HEK293T (cell line): ENCODE measurements at regions not wholly inside any gene's neighbourhood (a gene's known extent, or its start where the extent isn't known, plus 50 kb on each side); places are given as distances from the start of the nearest gene placed in this dataset.

Experiments
- CTCF ChIA-PET: fragments of 350-600 bp; formaldehyde crosslinking; extraction: SDS; loops from one replicate; lab custom pipeline; 2021; ENCODE audit warnings: antibody characterized with exemption, inconsistent platforms; lab: Yijun Ruan, JAX
- POLR2A ChIA-PET: fragments of 350-600 bp; formaldehyde crosslinking; extraction: SDS; loops from one replicate; lab custom pipeline; 2020; ENCODE audit warnings: antibody characterized with exemption, inconsistent platforms; lab: Yijun Ruan, JAX
- DNase-seq: peaks from one replicate; pipeline ENCODE4 v3.0.0; 2012; ENCODE audit warnings: mixed read lengths; ENCODE audit errors: extremely low spot score
- ARNT ChIP-seq: fragments of 450-650 bp; IDR thresholded peaks from 2 replicates; pipeline ENCODE4 v1.6.1; 2017; ENCODE audit warnings: mild to moderate bottlenecking
- BHLHE40 ChIP-seq: fragments of 450-650 bp; IDR thresholded peaks from 2 replicates; pipeline ENCODE4 v1.6.1; 2016; ENCODE audit warnings: mild to moderate bottlenecking, moderate library complexity, borderline replicate concordance
- CTBP1 ChIP-seq: fragments of 450-650 bp; IDR thresholded peaks from 2 replicates; pipeline ENCODE4 v1.6.1; 2016; ENCODE audit warnings: borderline replicate concordance
- ELF4 ChIP-seq: fragments of 450-650 bp; IDR thresholded peaks from 2 replicates; pipeline ENCODE4 v1.6.1; 2017; ENCODE audit warnings: antibody characterized with exemption
- FOXA1 ChIP-seq: fragments of 450-650 bp; IDR thresholded peaks from 2 replicates; pipeline ENCODE4 v1.6.1; 2016; ENCODE audit warnings: mild to moderate bottlenecking
- FOXK2 ChIP-seq: fragments of 450-650 bp; IDR thresholded peaks from 2 replicates; pipeline ENCODE4 v1.6.1; 2016; ENCODE audit warnings: mild to moderate bottlenecking
- FOXM1 ChIP-seq: fragments of 450-650 bp; IDR thresholded peaks from 2 replicates; pipeline ENCODE4 v1.6.1; 2017; ENCODE audit warnings: mild to moderate bottlenecking, borderline replicate concordance
- HDGF ChIP-seq: fragments of 450-650 bp; IDR thresholded peaks from 2 replicates; pipeline ENCODE4 v1.6.1; 2017; ENCODE audit warnings: antibody characterized with exemption, borderline replicate concordance
- L3MBTL2 ChIP-seq: fragments of 450-650 bp; conservative IDR thresholded peaks from 2 replicates; pipeline ENCODE4 v1.6.1; 2016; ENCODE audit warnings: mild to moderate bottlenecking
- LEF1 ChIP-seq: fragments of 450-650 bp; IDR thresholded peaks from 2 replicates; pipeline ENCODE4 v1.6.1; 2017; ENCODE audit warnings: mild to moderate bottlenecking, borderline replicate concordance
- NFRKB ChIP-seq: fragments of 450-650 bp; IDR thresholded peaks from 2 replicates; pipeline ENCODE4 v1.6.1; 2016; ENCODE audit warnings: mild to moderate bottlenecking, moderate library complexity
- PKNOX1 ChIP-seq: fragments of 450-650 bp; IDR thresholded peaks from 2 replicates; pipeline ENCODE4 v1.6.1; 2016
- SP1 ChIP-seq: fragments of 450-650 bp; IDR thresholded peaks from 2 replicates; pipeline ENCODE4 v1.6.1; 2017
- SUZ12 ChIP-seq: fragments of 450-650 bp; IDR thresholded peaks from 2 replicates; pipeline ENCODE4 v1.6.1; 2016; ENCODE audit warnings: mild to moderate bottlenecking
- TARDBP ChIP-seq: fragments of 450-650 bp; IDR thresholded peaks from 2 replicates; pipeline ENCODE4 v1.6.1; 2016
- ZNF384 ChIP-seq: fragments of 450-650 bp; IDR thresholded peaks from 2 replicates; pipeline ENCODE4 v1.6.1; 2016

GRCh38 chrX:137352101-137352660 lies 213.7 kb upstream of the ZIC3 start:
- ChIA-PET POLR2A (no interaction called here), CTCF (interaction anchor here (0.5 kb wide), 1 partner anchor 163 kb away, joined by 3 read pairs; no protein-coding TSS in a partner anchor)
- TF ChIP-seq ARNT (no peak), HDGF (no peak), FOXM1 (no peak), CTBP1 (no peak), L3MBTL2 (no peak)
- DNase-seq, result peak; percentile 22

- CTCF ChIA-PET, result no interaction called here
- DNase-seq, result no peak
- POLR2A ChIA-PET, result no interaction called here
- TF ChIP-seq ELF4, result no peak
- no peak for TF ChIP-seq ARNT
- no peak for TF ChIP-seq BHLHE40
- TF ChIP-seq FOXA1, result no peak
- TF ChIP-seq TARDBP, result no peak
- no peak for TF ChIP-seq LEF1
- TF ChIP-seq L3MBTL2, result no peak
- TF ChIP-seq PKNOX1, result no peak
- TF ChIP-seq SUZ12, result no peak
- TF ChIP-seq FOXM1, result no peak
- no peak for TF ChIP-seq HDGF
- TF ChIP-seq CTBP1, result no peak
- no peak for TF ChIP-seq FOXK2
- no peak for TF ChIP-seq NFRKB
- TF ChIP-seq SP1, result no peak
- no peak for TF ChIP-seq ZNF384
Measured at GRCh38 chrX:137342969-137343368, 223.0 kb upstream of the ZIC3 start.

- DNase-seq, result no peak
Measured at GRCh38 chrX:137313627-137314026, 252.3 kb upstream of the ZIC3 start.

GRCh38 chrX:137305404-137305803 lies 260.5 kb upstream of the ZIC3 start:
- ChIA-PET POLR2A (no interaction called here), CTCF (no interaction called here)
- no peak for TF ChIP-seq BHLHE40
- no peak for DNase-seq

More at GRCh38 chrX:137313627-137314026, 252.3 kb upstream of the ZIC3 start:
- ChIA-PET CTCF (no interaction called here), POLR2A (no interaction called here)
- TF ChIP-seq FOXK2, result no peak
- TF ChIP-seq HDGF, result no peak
- TF ChIP-seq FOXA1, result no peak
- no peak for TF ChIP-seq ARNT
- TF ChIP-seq FOXM1, result no peak
- TF ChIP-seq CTBP1, result no peak
- TF ChIP-seq ELF4, result no peak
- no peak for TF ChIP-seq LEF1
- no peak for TF ChIP-seq PKNOX1
- TF ChIP-seq NFRKB, result no peak

- peak; percentile 92 for TF ChIP-seq ELF4
- no peak for TF ChIP-seq FOXA1
- no peak for TF ChIP-seq L3MBTL2
- no peak for TF ChIP-seq SP1
- TF ChIP-seq FOXM1, result no peak
- TF ChIP-seq TARDBP, result no peak
Measured at GRCh38 chrX:137297167-137297566, 263.4 kb upstream of the GPR101 start.

GRCh38 chrX:137290011-137290410 lies 256.2 kb upstream of the GPR101 start:
- no peak for TF ChIP-seq FOXA1
- no peak for TF ChIP-seq FOXK2
- TF ChIP-seq HDGF, result no peak
- no peak for TF ChIP-seq PKNOX1
- TF ChIP-seq SP1, result no peak
- no peak for TF ChIP-seq ARNT
- no peak for TF ChIP-seq BHLHE40
- no peak for TF ChIP-seq LEF1
- TF ChIP-seq NFRKB, result no peak
- no peak for DNase-seq
- ChIA-PET CTCF (no interaction called here), POLR2A (no interaction called here)

More at GRCh38 chrX:137297167-137297566, 263.4 kb upstream of the GPR101 start:
- POLR2A ChIA-PET, result no interaction called here
- DNase-seq, result no peak
- CTCF ChIA-PET, result no interaction called here

GRCh38 chrX:137287191-137287590 lies 253.4 kb upstream of the GPR101 start:
- CTCF ChIA-PET, result no interaction called here

More at GRCh38 chrX:137287191-137287590, 253.4 kb upstream of the GPR101 start:
- POLR2A ChIA-PET, result no interaction called here
- TF ChIP-seq BHLHE40 (no peak), HDGF (no peak), ARNT (no peak), SP1 (no peak), PKNOX1 (no peak), CTBP1 (no peak), FOXM1 (no peak), TARDBP (no peak)
- DNase-seq, result no peak
